IMR-90 (cell line): ENCODE measurements at regions not wholly inside any gene's neighbourhood (a gene's known extent, or its start where the extent isn't known, plus 50 kb on each side); places are given as distances from the start of the nearest gene placed in this dataset.

ENCODE experiments used
- ATAC-seq: fragments of 200-7000 bp; cut with Tn5 transposase; 2 replicates; pipeline ENCODE4 v1.9.1; 2020; ENCODE audit warnings: low read depth, mild to moderate bottlenecking, moderate library complexity
- BruUV-seq: library from RNA; stranded (reverse); fragments of 400-500 nt; replicated peaks from 2 replicates; lab custom pipeline; 2021; lab: Mats Ljungman, UMichigan
- CTCF ChIA-PET: fragments of 300-600 bp; formaldehyde crosslinking; extraction: SDS; loops from one replicate; lab custom pipeline; 2021; ENCODE audit warnings: antibody characterized with exemption; lab: Yijun Ruan, JAX
- POLR2A ChIA-PET: fragments of 300-600 bp; sonication (Branson Sonifier 250); formaldehyde crosslinking; loops from one replicate; lab custom pipeline; 2022; ENCODE audit warnings: antibody characterized with exemption; ENCODE audit not compliant: unreplicated experiment; lab: Charles Lee
- DNase-seq: peaks from one replicate; pipeline ENCODE4 v3.0.0; 2013
- H2AFZ ChIP-seq: replicated peaks from 2 replicates; pipeline ENCODE3; 2013; ENCODE audit warnings: low read length, mild to moderate bottlenecking; ENCODE audit not compliant: poor library complexity
- H2AK5ac ChIP-seq: 2 replicates; pipeline ENCODE4 v1.6.1; 2013; ENCODE audit warnings: low read depth, low read length, inconsistent platforms
- H2AK9ac ChIP-seq: replicated peaks from 2 replicates; pipeline ENCODE3; 2013; ENCODE audit warnings: mild to moderate bottlenecking, low read depth, low read length, moderate library complexity; ENCODE audit not compliant: poor library complexity
- H2BK120ac ChIP-seq: 2 replicates; pipeline ENCODE4 v1.6.1; 2013; ENCODE audit warnings: low read depth, low read length, inconsistent platforms
- H2BK15ac ChIP-seq: 3 replicates; pipeline ENCODE4 v1.6.1; 2013; ENCODE audit warnings: low read depth, low read length, inconsistent platforms
- H2BK20ac ChIP-seq: 2 replicates; pipeline ENCODE4 v1.6.1; 2013; ENCODE audit warnings: low read depth, mild to moderate bottlenecking, inconsistent platforms, low read length, moderate library complexity
- H2BK5ac ChIP-seq: 2 replicates; pipeline ENCODE4 v1.6.1; 2013; ENCODE audit warnings: mild to moderate bottlenecking, low read depth, low read length, inconsistent platforms; ENCODE audit not compliant: poor library complexity, severe bottlenecking
- H3K14ac ChIP-seq: replicated peaks from 2 replicates; pipeline ENCODE4 v1.6.1; 2013; ENCODE audit warnings: low read depth, low read length, inconsistent platforms
- H3K18ac ChIP-seq: 2 replicates; pipeline ENCODE4 v1.6.1; 2013; ENCODE audit warnings: low read depth, low read length, control low read depth
- H3K23ac ChIP-seq: 2 replicates; pipeline ENCODE4 v1.6.1; 2013; ENCODE audit warnings: low read depth, low read length, inconsistent platforms
- H3K27ac ChIP-seq: 2 replicates; pipeline ENCODE4 v1.5.1; 2013; ENCODE audit warnings: mild to moderate bottlenecking, control low read depth, low read length; ENCODE audit not compliant: insufficient read depth
- H3K27me3 ChIP-seq: 2 replicates; pipeline ENCODE4 v1.6.1; 2013; ENCODE audit warnings: low read length; ENCODE audit not compliant: control insufficient read depth, insufficient read depth
- H3K36me3 ChIP-seq: 2 replicates; pipeline ENCODE4 v1.6.1; 2013; ENCODE audit warnings: low read length, mixed read lengths; ENCODE audit not compliant: control insufficient read depth, insufficient read depth
- H3K4ac ChIP-seq: 2 replicates; pipeline ENCODE4 v1.6.1; 2013; ENCODE audit warnings: low read depth, low read length, inconsistent platforms
- H3K4me1 ChIP-seq: 2 replicates; pipeline ENCODE4 v1.6.1; 2013; ENCODE audit warnings: low read length, mixed read lengths; ENCODE audit not compliant: control insufficient read depth, insufficient read depth
- H3K4me2 ChIP-seq: 2 replicates; pipeline ENCODE4 v1.6.1; 2013; ENCODE audit warnings: low read depth, mild to moderate bottlenecking, control low read depth, low read length, moderate library complexity
- H3K4me3 ChIP-seq: 2 replicates; pipeline ENCODE4 v1.5.1; 2013; ENCODE audit warnings: low read depth, mild to moderate bottlenecking, control low read depth, low read length, moderate library complexity; ENCODE audit not compliant: insufficient read depth
- H3K56ac ChIP-seq: 2 replicates; pipeline ENCODE4 v1.6.1; 2013; ENCODE audit warnings: low read length, inconsistent platforms; ENCODE audit not compliant: insufficient read depth; ENCODE audit errors: extremely low read depth
- H3K79me1 ChIP-seq, 2 experiments: 2 replicates each; pipeline ENCODE4 v1.6.1; 2013; ENCODE audit warnings: low read length in 2 of 2, inconsistent platforms in 1 of 2, low read depth in 1 of 2
- H3K9ac ChIP-seq: 2 replicates; pipeline ENCODE4 v1.6.1; 2013; ENCODE audit warnings: low read depth, low read length, control low read depth
- H3K9me1 ChIP-seq: 2 replicates; pipeline ENCODE4 v1.6.1; 2013; ENCODE audit warnings: low read length, inconsistent platforms; ENCODE audit not compliant: insufficient read depth
- H3K9me3 ChIP-seq: 2 replicates; pipeline ENCODE4 v1.6.1; 2013; ENCODE audit warnings: low read length; ENCODE audit not compliant: control insufficient read depth, insufficient read depth
- H4K20me1 ChIP-seq: 2 replicates; pipeline ENCODE4 v1.6.1; 2013; ENCODE audit warnings: low read length, inconsistent platforms; ENCODE audit not compliant: insufficient read depth
- H4K5ac ChIP-seq: 2 replicates; pipeline ENCODE4 v1.6.1; 2013; ENCODE audit warnings: mild to moderate bottlenecking, low read depth, low read length, control low read depth
- H4K8ac ChIP-seq, 2 experiments: 2 replicates each; pipeline ENCODE4 v1.6.1; 2013; ENCODE audit warnings: low read depth in 2 of 2, low read length in 2 of 2, control low read depth in 1 of 2, inconsistent platforms in 1 of 2
- H4K91ac ChIP-seq: 2 replicates; pipeline ENCODE4 v1.6.1; 2013; ENCODE audit warnings: low read depth, low read length, inconsistent platforms; ENCODE audit not compliant: insufficient read depth
- CEBPB ChIP-seq: IDR thresholded peaks from 2 replicates; pipeline ENCODE4 v1.6.1; 2012; ENCODE audit warnings: low read depth, low read length, improper control_type of control experiment
- CHD1 ChIP-seq: IDR thresholded peaks from 2 replicates; pipeline ENCODE4 v1.6.1; 2012; ENCODE audit warnings: low read depth, low read length, improper control_type of control experiment
- MAZ ChIP-seq: IDR thresholded peaks from 2 replicates; pipeline ENCODE4 v1.6.1; 2012; ENCODE audit warnings: low read depth, mild to moderate bottlenecking, low read length, improper control_type of control experiment, moderate library complexity, borderline replicate concordance
- RAD21 ChIP-seq: IDR thresholded peaks from 2 replicates; pipeline ENCODE4 v1.6.1; 2012; ENCODE audit warnings: low read length, improper control_type of control experiment
- RCOR1 ChIP-seq: IDR thresholded peaks from 2 replicates; pipeline ENCODE4 v1.6.1; 2012; ENCODE audit warnings: mild to moderate bottlenecking, low read length, improper control_type of control experiment; ENCODE audit not compliant: insufficient replicate concordance
- WGBS, 2 experiments: methylation state at CpG; one replicate each; pipeline versions ENCODE4 v1.1.5 to v1.1.7; 2013; ENCODE audit warnings: missing lambda C conversion rate in 2 of 2; ENCODE audit not compliant: insufficient read length in 1 of 2; ENCODE audit errors: extremely low coverage in 2 of 2; 5-methylcytosine and 5-hydroxymethylcytosine counted together
- dilution Hi-C: fragments of 300-500 bp; cut with HindIII; formaldehyde crosslinking; loops from one replicate; pipeline ENCODE4 v1.14.3; 2018; ENCODE audit warnings: low sequenced_read_pairs; ENCODE audit not compliant: unreplicated experiment
- in situ Hi-C: fragments of 300-500 bp; cut with MboI; formaldehyde crosslinking; loops from 3 replicates; pipeline ENCODE4 v1.14.3; 2019; ENCODE audit warnings: low sequenced_read_pairs, inconsistent platforms, mixed read lengths
- intact Hi-C: fragments of 100-400 bp; cut with micrococcal nuclease; formaldehyde crosslinking; loops from 2 replicates; pipeline ENCODE4 v1.10.0; 2022
- TF ChIP-seq, protein P1 (sequence below): conservative IDR thresholded peaks from 2 replicates; pipeline ENCODE4 v1.5.1; 2012; ENCODE audit warnings: mild to moderate bottlenecking, low read depth, low read length, improper control_type of control experiment

DNA sequence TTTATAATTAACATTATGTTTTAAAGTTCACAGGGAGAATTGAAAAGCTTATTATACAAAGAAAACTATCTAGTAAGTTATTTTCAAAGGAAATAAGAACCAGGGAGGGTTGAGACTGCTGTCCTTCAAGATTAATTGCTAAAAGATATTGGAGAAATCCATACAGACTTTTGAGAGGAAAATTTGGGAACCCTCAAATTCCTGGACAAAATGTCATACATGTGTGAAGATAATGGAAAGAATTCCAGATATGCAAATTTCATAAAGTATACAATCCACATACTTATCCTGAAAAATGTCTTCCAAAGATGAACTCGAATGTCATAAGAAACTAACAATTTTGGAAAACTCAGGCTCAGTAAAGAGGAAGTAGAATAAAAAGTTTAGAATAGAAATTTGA is 213.8 kb downstream of the HS3ST3A1 start:
- POLR2A ChIA-PET, result no interaction called here
- dilution Hi-C loops, result no loop called here

More for the DNA sequence above, 213.8 kb downstream of the HS3ST3A1 start:
- Histone ChIP-seq H3K56ac (no peak overlapping the region), H3K9me3 (no peaks in the 10 kb centered on the region), H3K14ac (no peak overlapping the region), H3K4ac (no peak overlapping the region), H3K27ac (no peak overlapping the region), H2BK15ac (no peak overlapping the region), H3K27me3 (no peaks in the 10 kb centered on the region), H3K4me2 (no peak overlapping the region), H3K79me1 (no peaks in the 10 kb centered on the region), H3K4me3 (no peak overlapping the region), H2BK120ac (no peak overlapping the region), H3K23ac (no peak overlapping the region), H2AK9ac (no peak overlapping the region), H2BK20ac (no peak overlapping the region), H3K36me3 (no peaks in the 10 kb centered on the region), H2BK5ac (no peak overlapping the region), H3K9ac (no peak overlapping the region), H3K9me1 (no peaks in the 10 kb centered on the region), H2AK5ac (no peak overlapping the region), H4K5ac (no peak overlapping the region), H4K20me1 (no peaks in the 10 kb centered on the region), H2AFZ (no peak overlapping the region), H4K8ac (no peak overlapping the region), H3K4me1 (0 out of 2 replicates have a peak, but pooled peaks cover 2% of the 10 kb centered on the region), H3K18ac (no peak overlapping the region), H4K91ac (no peak overlapping the region)
- in situ Hi-C loops (no loop called here), intact Hi-C loops (no loop called here)
- no CpG with 5 or more reads among the region's 1 CpG for WGBS, 2 experiments
- DNase-seq (no peak), ATAC-seq (no peak)
- TF ChIP-seq MAZ (no peak), RAD21 (no peak), CEBPB (no peak), CHD1 (no peak), RCOR1 (no peak)
- TF ChIP-seq, protein P1, sequence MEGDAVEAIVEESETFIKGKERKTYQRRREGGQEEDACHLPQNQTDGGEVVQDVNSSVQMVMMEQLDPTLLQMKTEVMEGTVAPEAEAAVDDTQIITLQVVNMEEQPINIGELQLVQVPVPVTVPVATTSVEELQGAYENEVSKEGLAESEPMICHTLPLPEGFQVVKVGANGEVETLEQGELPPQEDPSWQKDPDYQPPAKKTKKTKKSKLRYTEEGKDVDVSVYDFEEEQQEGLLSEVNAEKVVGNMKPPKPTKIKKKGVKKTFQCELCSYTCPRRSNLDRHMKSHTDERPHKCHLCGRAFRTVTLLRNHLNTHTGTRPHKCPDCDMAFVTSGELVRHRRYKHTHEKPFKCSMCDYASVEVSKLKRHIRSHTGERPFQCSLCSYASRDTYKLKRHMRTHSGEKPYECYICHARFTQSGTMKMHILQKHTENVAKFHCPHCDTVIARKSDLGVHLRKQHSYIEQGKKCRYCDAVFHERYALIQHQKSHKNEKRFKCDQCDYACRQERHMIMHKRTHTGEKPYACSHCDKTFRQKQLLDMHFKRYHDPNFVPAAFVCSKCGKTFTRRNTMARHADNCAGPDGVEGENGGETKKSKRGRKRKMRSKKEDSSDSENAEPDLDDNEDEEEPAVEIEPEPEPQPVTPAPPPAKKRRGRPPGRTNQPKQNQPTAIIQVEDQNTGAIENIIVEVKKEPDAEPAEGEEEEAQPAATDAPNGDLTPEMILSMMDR, result no peak
- no TSS peak for BruUV-seq
- CTCF ChIA-PET, result no interaction called here
